IMR-90 (cell line): ENCODE measurements at regions not wholly inside any gene's neighbourhood (a gene's known extent, or its start where the extent isn't known, plus 50 kb on each side); places are given as distances from the start of the nearest gene placed in this dataset.
"Not testable (repeated sequence)": the region's sequence is repeated elsewhere in the genome, so short reads cannot be mapped to it uniquely, and the experiment has no call there.

Source experiments
- ATAC-seq: fragments of 200-7000 bp; cut with Tn5 transposase; 2 replicates; pipeline ENCODE4 v1.9.1; 2020; ENCODE audit warnings: low read depth, mild to moderate bottlenecking, moderate library complexity
- BruUV-seq: library from RNA; stranded (reverse); fragments of 400-500 nt; replicated peaks from 2 replicates; lab custom pipeline; 2021; lab: Mats Ljungman, UMichigan
- CTCF ChIA-PET: fragments of 300-600 bp; formaldehyde crosslinking; extraction: SDS; loops from one replicate; lab custom pipeline; 2021; ENCODE audit warnings: antibody characterized with exemption; lab: Yijun Ruan, JAX
- POLR2A ChIA-PET: fragments of 300-600 bp; sonication (Branson Sonifier 250); formaldehyde crosslinking; loops from one replicate; lab custom pipeline; 2022; ENCODE audit warnings: antibody characterized with exemption; ENCODE audit not compliant: unreplicated experiment; lab: Charles Lee
- DNase-seq: peaks from one replicate; pipeline ENCODE4 v3.0.0; 2013
- H2AFZ ChIP-seq: replicated peaks from 2 replicates; pipeline ENCODE3; 2013; ENCODE audit warnings: low read length, mild to moderate bottlenecking; ENCODE audit not compliant: poor library complexity
- H2AK5ac ChIP-seq: 2 replicates; pipeline ENCODE4 v1.6.1; 2013; ENCODE audit warnings: low read depth, low read length, inconsistent platforms
- H2AK9ac ChIP-seq: replicated peaks from 2 replicates; pipeline ENCODE3; 2013; ENCODE audit warnings: mild to moderate bottlenecking, low read depth, low read length, moderate library complexity; ENCODE audit not compliant: poor library complexity
- H2BK120ac ChIP-seq: 2 replicates; pipeline ENCODE4 v1.6.1; 2013; ENCODE audit warnings: low read depth, low read length, inconsistent platforms
- H2BK15ac ChIP-seq: 3 replicates; pipeline ENCODE4 v1.6.1; 2013; ENCODE audit warnings: low read depth, low read length, inconsistent platforms
- H2BK20ac ChIP-seq: 2 replicates; pipeline ENCODE4 v1.6.1; 2013; ENCODE audit warnings: low read depth, mild to moderate bottlenecking, inconsistent platforms, low read length, moderate library complexity
- H2BK5ac ChIP-seq: 2 replicates; pipeline ENCODE4 v1.6.1; 2013; ENCODE audit warnings: mild to moderate bottlenecking, low read depth, low read length, inconsistent platforms; ENCODE audit not compliant: poor library complexity, severe bottlenecking
- H3K14ac ChIP-seq: replicated peaks from 2 replicates; pipeline ENCODE4 v1.6.1; 2013; ENCODE audit warnings: low read depth, low read length, inconsistent platforms
- H3K18ac ChIP-seq: 2 replicates; pipeline ENCODE4 v1.6.1; 2013; ENCODE audit warnings: low read depth, low read length, control low read depth
- H3K23ac ChIP-seq: 2 replicates; pipeline ENCODE4 v1.6.1; 2013; ENCODE audit warnings: low read depth, low read length, inconsistent platforms
- H3K27ac ChIP-seq: 2 replicates; pipeline ENCODE4 v1.5.1; 2013; ENCODE audit warnings: mild to moderate bottlenecking, control low read depth, low read length; ENCODE audit not compliant: insufficient read depth
- H3K27me3 ChIP-seq: 2 replicates; pipeline ENCODE4 v1.6.1; 2013; ENCODE audit warnings: low read length; ENCODE audit not compliant: control insufficient read depth, insufficient read depth
- H3K36me3 ChIP-seq: 2 replicates; pipeline ENCODE4 v1.6.1; 2013; ENCODE audit warnings: low read length, mixed read lengths; ENCODE audit not compliant: control insufficient read depth, insufficient read depth
- H3K4ac ChIP-seq: 2 replicates; pipeline ENCODE4 v1.6.1; 2013; ENCODE audit warnings: low read depth, low read length, inconsistent platforms
- H3K4me1 ChIP-seq: 2 replicates; pipeline ENCODE4 v1.6.1; 2013; ENCODE audit warnings: low read length, mixed read lengths; ENCODE audit not compliant: control insufficient read depth, insufficient read depth
- H3K4me2 ChIP-seq: 2 replicates; pipeline ENCODE4 v1.6.1; 2013; ENCODE audit warnings: low read depth, mild to moderate bottlenecking, control low read depth, low read length, moderate library complexity
- H3K4me3 ChIP-seq: 2 replicates; pipeline ENCODE4 v1.5.1; 2013; ENCODE audit warnings: low read depth, mild to moderate bottlenecking, control low read depth, low read length, moderate library complexity; ENCODE audit not compliant: insufficient read depth
- H3K56ac ChIP-seq: 2 replicates; pipeline ENCODE4 v1.6.1; 2013; ENCODE audit warnings: low read length, inconsistent platforms; ENCODE audit not compliant: insufficient read depth; ENCODE audit errors: extremely low read depth
- H3K79me1 ChIP-seq, 2 experiments: 2 replicates each; pipeline ENCODE4 v1.6.1; 2013; ENCODE audit warnings: low read length in 2 of 2, inconsistent platforms in 1 of 2, low read depth in 1 of 2
- H3K9ac ChIP-seq: 2 replicates; pipeline ENCODE4 v1.6.1; 2013; ENCODE audit warnings: low read depth, low read length, control low read depth
- H3K9me1 ChIP-seq: 2 replicates; pipeline ENCODE4 v1.6.1; 2013; ENCODE audit warnings: low read length, inconsistent platforms; ENCODE audit not compliant: insufficient read depth
- H3K9me3 ChIP-seq: 2 replicates; pipeline ENCODE4 v1.6.1; 2013; ENCODE audit warnings: low read length; ENCODE audit not compliant: control insufficient read depth, insufficient read depth
- H4K20me1 ChIP-seq: 2 replicates; pipeline ENCODE4 v1.6.1; 2013; ENCODE audit warnings: low read length, inconsistent platforms; ENCODE audit not compliant: insufficient read depth
- H4K5ac ChIP-seq: 2 replicates; pipeline ENCODE4 v1.6.1; 2013; ENCODE audit warnings: mild to moderate bottlenecking, low read depth, low read length, control low read depth
- H4K8ac ChIP-seq, 2 experiments: 2 replicates each; pipeline ENCODE4 v1.6.1; 2013; ENCODE audit warnings: low read depth in 2 of 2, low read length in 2 of 2, control low read depth in 1 of 2, inconsistent platforms in 1 of 2
- H4K91ac ChIP-seq: 2 replicates; pipeline ENCODE4 v1.6.1; 2013; ENCODE audit warnings: low read depth, low read length, inconsistent platforms; ENCODE audit not compliant: insufficient read depth
- WGBS, 2 experiments: methylation state at CpG; one replicate each; pipeline versions ENCODE4 v1.1.5 to v1.1.7; 2013; ENCODE audit warnings: missing lambda C conversion rate in 2 of 2; ENCODE audit not compliant: insufficient read length in 1 of 2; ENCODE audit errors: extremely low coverage in 2 of 2; 5-methylcytosine and 5-hydroxymethylcytosine counted together
- dilution Hi-C: fragments of 300-500 bp; cut with HindIII; formaldehyde crosslinking; loops from one replicate; pipeline ENCODE4 v1.14.3; 2018; ENCODE audit warnings: low sequenced_read_pairs; ENCODE audit not compliant: unreplicated experiment
- in situ Hi-C: fragments of 300-500 bp; cut with MboI; formaldehyde crosslinking; loops from 3 replicates; pipeline ENCODE4 v1.14.3; 2019; ENCODE audit warnings: low sequenced_read_pairs, inconsistent platforms, mixed read lengths
- intact Hi-C: fragments of 100-400 bp; cut with micrococcal nuclease; formaldehyde crosslinking; loops from 2 replicates; pipeline ENCODE4 v1.10.0; 2022

GRCh38 chr16:18159185-18159584 is 177.4 kb downstream of the NPIPA8 start:
- H3K27me3 ChIP-seq, H3K9ac ChIP-seq, dilution Hi-C loops, H3K79me1 ChIP-seq, H3K36me3 ChIP-seq, H2BK20ac ChIP-seq, H2AK5ac ChIP-seq, POLR2A ChIA-PET, H4K91ac ChIP-seq, H2BK120ac ChIP-seq, H3K27ac ChIP-seq, CTCF ChIA-PET, H2BK5ac ChIP-seq, H3K14ac ChIP-seq, H4K5ac ChIP-seq, H4K8ac ChIP-seq, H3K18ac ChIP-seq, in situ Hi-C loops, H3K9me1 ChIP-seq, H3K4me2 ChIP-seq, H2BK15ac ChIP-seq, H2AFZ ChIP-seq, H2AK9ac ChIP-seq, H3K4me3 ChIP-seq, DNase-seq, H3K4me1 ChIP-seq, H3K9me3 ChIP-seq, H3K56ac ChIP-seq, BruUV-seq, H4K20me1 ChIP-seq, H3K23ac ChIP-seq, ATAC-seq, H3K4ac ChIP-seq, intact Hi-C loops: not testable (repeated sequence)
- no CpG with 5 or more reads among the region's 1 CpG for WGBS, 2 experiments

- CTCF ChIA-PET, intact Hi-C loops, dilution Hi-C loops, H4K91ac ChIP-seq, POLR2A ChIA-PET, H3K9me3 ChIP-seq, H2AK5ac ChIP-seq, H3K23ac ChIP-seq, H3K4ac ChIP-seq, H2BK120ac ChIP-seq, in situ Hi-C loops, H3K18ac ChIP-seq, H3K9me1 ChIP-seq, H2BK15ac ChIP-seq, H3K9ac ChIP-seq, H3K56ac ChIP-seq, H3K4me1 ChIP-seq, H4K5ac ChIP-seq, H2BK5ac ChIP-seq, ATAC-seq, DNase-seq, H4K20me1 ChIP-seq, H3K36me3 ChIP-seq, H3K14ac ChIP-seq, H3K4me2 ChIP-seq, H3K4me3 ChIP-seq, H3K27me3 ChIP-seq, H2BK20ac ChIP-seq, H3K79me1 ChIP-seq, H4K8ac ChIP-seq, H2AFZ ChIP-seq, H2AK9ac ChIP-seq, H3K27ac ChIP-seq, BruUV-seq: not testable (repeated sequence)
- 78% methylated on average over 1 of the region's 1 CpG; no CpG with 5 or more reads in 1 of the 2 experiments for WGBS, 2 experiments
These were observed 178.7 kb downstream of the NPIPA8 start for GRCh38 chr16:18157854-18158253.
